SK-N-SH treated with all-trans-retinoic acid at 6 μM for 48 hours (cell line): ENCODE measurements at regions not wholly inside any gene's neighbourhood (a gene's known extent, or its start where the extent isn't known, plus 50 kb on each side); places are given as distances from the start of the nearest gene placed in this dataset.

Experiments used
- ZNF565 ChIP-seq: fragments of 450-650 bp; formaldehyde crosslinking; conservative IDR thresholded peaks from 2 replicates; pipeline ENCODE4 v1.5.0; 2020; ENCODE audit warnings: low read depth, mild to moderate bottlenecking, moderate library complexity
- TF ChIP-seq, protein P1 (sequence below): fragments of 250-450 bp; sonication (Bioruptor Pico); IDR thresholded peaks from 2 replicates; pipeline ENCODE4 v1.5.1; 2021; ENCODE audit warnings: mild to moderate bottlenecking, moderate library complexity

DNA sequence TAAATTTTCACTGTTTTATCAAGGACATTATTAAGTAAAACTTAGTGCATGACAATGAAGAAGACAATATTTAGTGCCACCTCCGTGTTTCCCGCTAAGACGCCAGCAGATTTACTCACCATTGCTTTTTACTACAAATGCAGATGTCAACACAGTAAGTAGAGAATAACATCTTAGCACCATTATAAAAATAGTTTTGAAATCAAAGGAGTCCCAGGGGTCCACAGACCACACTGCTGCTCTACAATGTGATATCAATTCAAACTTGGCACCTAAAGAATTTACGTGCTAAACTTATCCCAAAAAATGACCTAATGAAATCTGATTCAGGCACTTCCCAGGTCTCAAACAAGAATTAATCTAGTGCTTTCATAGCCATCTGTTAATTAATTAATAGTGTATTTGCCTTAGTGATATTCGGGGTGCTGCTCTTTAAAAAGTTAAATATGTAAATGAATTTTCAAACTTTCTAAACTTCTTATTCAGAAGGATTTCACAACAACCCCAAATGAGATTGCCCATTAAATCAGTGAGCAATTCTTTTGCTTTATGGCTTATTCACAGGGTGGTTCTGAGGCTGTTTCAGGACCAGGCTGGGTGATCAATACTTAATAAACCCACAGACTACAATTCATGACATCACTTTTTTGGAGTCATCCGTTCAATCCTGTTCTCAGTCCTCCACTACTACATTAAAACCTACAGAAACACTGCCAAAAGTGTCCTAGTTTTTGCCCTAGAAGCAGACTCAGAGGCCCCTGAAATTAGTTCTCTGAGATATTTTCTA lies 161.3 kb upstream of the LMNTD1 start:
- TF ChIP-seq, protein P1, sequence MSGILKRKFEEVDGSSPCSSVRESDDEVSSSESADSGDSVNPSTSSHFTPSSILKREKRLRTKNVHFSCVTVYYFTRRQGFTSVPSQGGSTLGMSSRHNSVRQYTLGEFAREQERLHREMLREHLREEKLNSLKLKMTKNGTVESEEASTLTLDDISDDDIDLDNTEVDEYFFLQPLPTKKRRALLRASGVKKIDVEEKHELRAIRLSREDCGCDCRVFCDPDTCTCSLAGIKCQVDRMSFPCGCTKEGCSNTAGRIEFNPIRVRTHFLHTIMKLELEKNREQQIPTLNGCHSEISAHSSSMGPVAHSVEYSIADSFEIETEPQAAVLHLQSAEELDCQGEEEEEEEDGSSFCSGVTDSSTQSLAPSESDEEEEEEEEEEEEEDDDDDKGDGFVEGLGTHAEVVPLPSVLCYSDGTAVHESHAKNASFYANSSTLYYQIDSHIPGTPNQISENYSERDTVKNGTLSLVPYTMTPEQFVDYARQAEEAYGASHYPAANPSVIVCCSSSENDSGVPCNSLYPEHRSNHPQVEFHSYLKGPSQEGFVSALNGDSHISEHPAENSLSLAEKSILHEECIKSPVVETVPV (CRISPR knock-in tag): no peak
- TF ChIP-seq ZNF565 (CRISPR knock-in tag): no peak
